ENCODE measurements at regions not wholly inside any gene's neighbourhood (a gene's known extent, or its start where the extent isn't known, plus 50 kb on each side); places are given as distances from the start of the nearest gene placed in this dataset.

- TF ChIP-seq CTCF (IDR thresholded peaks at IDR 0.05): no peak
- TF ChIP-seq TEAD4 (CRISPR knock-in tag; IDR thresholded peaks at IDR 0.05): no peak
- TF ChIP-seq, protein P1, sequence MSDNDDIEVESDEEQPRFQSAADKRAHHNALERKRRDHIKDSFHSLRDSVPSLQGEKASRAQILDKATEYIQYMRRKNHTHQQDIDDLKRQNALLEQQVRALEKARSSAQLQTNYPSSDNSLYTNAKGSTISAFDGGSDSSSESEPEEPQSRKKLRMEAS (CRISPR knock-in tag; IDR thresholded peaks at IDR 0.05): no peak
- TF ChIP-seq ZNF512 (CRISPR knock-in tag; IDR thresholded peaks at IDR 0.05; ENCODE audit: borderline replicate concordance): no peak
- TF ChIP-seq, protein P2, sequence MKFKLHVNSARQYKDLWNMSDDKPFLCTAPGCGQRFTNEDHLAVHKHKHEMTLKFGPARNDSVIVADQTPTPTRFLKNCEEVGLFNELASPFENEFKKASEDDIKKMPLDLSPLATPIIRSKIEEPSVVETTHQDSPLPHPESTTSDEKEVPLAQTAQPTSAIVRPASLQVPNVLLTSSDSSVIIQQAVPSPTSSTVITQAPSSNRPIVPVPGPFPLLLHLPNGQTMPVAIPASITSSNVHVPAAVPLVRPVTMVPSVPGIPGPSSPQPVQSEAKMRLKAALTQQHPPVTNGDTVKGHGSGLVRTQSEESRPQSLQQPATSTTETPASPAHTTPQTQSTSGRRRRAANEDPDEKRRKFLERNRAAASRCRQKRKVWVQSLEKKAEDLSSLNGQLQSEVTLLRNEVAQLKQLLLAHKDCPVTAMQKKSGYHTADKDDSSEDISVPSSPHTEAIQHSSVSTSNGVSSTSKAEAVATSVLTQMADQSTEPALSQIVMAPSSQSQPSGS (CRISPR knock-in tag; IDR thresholded peaks at IDR 0.05; ENCODE audit: borderline replicate concordance, low read depth): no peak
- no peak for TF ChIP-seq FOXJ3 (CRISPR knock-in tag; IDR thresholded peaks at IDR 0.05; ENCODE audit: borderline replicate concordance)
Measured at GRCh38 chr13:66224663-66225062, 1005.5 kb downstream of the PCDH9 start.
